Lower leg skin (tissue), 3 donors: ENCODE measurements at regions not wholly inside any gene's neighbourhood (a gene's known extent, or its start where the extent isn't known, plus 50 kb on each side); places are given as distances from the start of the nearest gene placed in this dataset.

ENCODE experiments used
- CTCF ChIP-seq, 3 donors: fragments of 450-650 bp; IDR thresholded peaks; one replicate each; pipeline ENCODE4 v1.5.1; 2016; ENCODE audit warnings: antibody characterized with exemption in 3 of 3, mild to moderate bottlenecking in 3 of 3, moderate library complexity in 2 of 3
- POLR2A ChIP-seq, 2 donors: fragments of 450-650 bp; IDR thresholded peaks; one replicate each; pipeline ENCODE4 v1.6.1; 2016 to 2017; ENCODE audit warnings: antibody characterized with exemption in 2 of 2, mild to moderate bottlenecking in 1 of 2, moderate library complexity in 1 of 2

GRCh38 chr10:33016988-33017387 lies 59.0 kb upstream of the ITGB1 start:
- TF ChIP-seq POLR2A (IDR thresholded peaks at IDR 0.05): no peak
- TF ChIP-seq CTCF (IDR thresholded peaks at IDR 0.05): no peak
